Testis (tissue), 2 donors: ENCODE measurements at regions not wholly inside any gene's neighbourhood (a gene's known extent, or its start where the extent isn't known, plus 50 kb on each side); places are given as distances from the start of the nearest gene placed in this dataset.

ENCODE experiments used
- DNase-seq: peaks from one replicate; pipeline ENCODE4 v3.0.0-alpha.2; 2019
- H3K27ac ChIP-seq, 2 donors: fragments of 200-600 bp; sonication (generic); one replicate each; pipeline ENCODE4 v1.5.1; 2019
- H3K27me3 ChIP-seq: fragments of 200-600 bp; sonication (generic); one replicate; pipeline ENCODE4 v1.5.1; 2019
- H3K36me3 ChIP-seq: fragments of 200-600 bp; sonication (generic); one replicate; pipeline ENCODE4 v1.5.1; 2017; ENCODE audit warnings: low read depth; ENCODE audit errors: missing control alignments
- H3K4me1 ChIP-seq: fragments of 200-600 bp; sonication (generic); one replicate; pipeline ENCODE4 v1.5.1; 2019
- H3K4me3 ChIP-seq, 2 donors: fragments of 200-600 bp; sonication (generic); one replicate each; pipeline ENCODE4 v1.5.1; 2017 to 2019
- H3K9me3 ChIP-seq: fragments of 200-600 bp; sonication (generic); one replicate; pipeline ENCODE4 v1.5.1; 2017
- POLR2A ChIP-seq: fragments of 450-650 bp; IDR thresholded peaks from one replicate; pipeline ENCODE4 v1.6.1; 2017; ENCODE audit warnings: antibody characterized with exemption, mild to moderate bottlenecking, moderate library complexity
- WGBS, 2 donors: methylation state at CpG; one replicate each; pipeline ENCODE4 v1.1.5; 2018; 5-methylcytosine and 5-hydroxymethylcytosine counted together
- intact Hi-C: fragments of 100-400 bp; cut with DNase I; formaldehyde crosslinking; loops from one replicate; pipeline ENCODE4 v1.15.1; 2023; ENCODE audit warnings: low total_unique reads
- TF ChIP-seq, protein P1 (sequence below), 3 experiments: fragments of 450-650 bp in 2 of 3; fragments of 200-600 bp in 1 of 3; sonication (generic) in 1 of 3; IDR thresholded peaks; one replicate each; pipeline ENCODE4 v1.5.1; 2016 to 2019; ENCODE audit warnings: antibody characterized with exemption in 3 of 3, mild to moderate bottlenecking in 2 of 3, moderate library complexity in 1 of 3

DNA sequence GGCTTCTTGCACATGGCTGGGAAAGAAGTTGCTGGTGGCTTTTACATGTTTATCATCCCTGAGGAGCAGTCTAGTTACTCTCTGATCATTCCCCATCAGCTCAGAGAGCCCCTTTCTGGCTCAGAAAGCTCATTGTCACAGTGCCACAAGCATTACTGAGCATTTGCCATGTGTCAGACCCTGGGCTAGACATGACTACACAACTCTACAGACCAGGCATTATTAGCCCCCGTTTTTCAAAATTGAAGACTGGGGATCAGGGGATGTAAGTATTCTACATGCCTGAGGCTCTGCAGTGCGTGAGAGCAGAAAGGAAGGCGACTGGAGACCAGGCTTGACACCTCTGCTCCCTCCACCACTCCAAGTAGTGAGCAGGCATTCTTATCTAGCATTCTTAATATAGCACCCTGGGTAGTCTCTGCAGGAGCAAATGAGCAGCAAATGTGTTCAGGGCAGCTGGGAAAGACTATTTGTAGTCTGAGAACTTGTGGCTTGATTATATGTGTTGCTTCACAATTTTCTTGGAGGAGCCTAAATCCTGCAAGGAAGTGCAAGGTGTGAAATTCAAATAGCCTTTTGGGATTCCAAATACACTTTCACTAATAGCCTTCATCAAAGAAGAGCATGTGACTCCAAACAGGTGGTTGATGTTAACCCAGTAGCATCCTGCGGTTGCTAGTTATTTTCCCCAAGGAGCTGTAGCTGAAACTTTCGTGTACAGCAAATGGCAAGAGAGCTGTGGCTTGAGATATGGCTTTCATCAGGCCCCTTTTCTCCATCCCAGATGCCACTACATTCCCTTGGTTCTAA, 143.2 kb downstream of the DDX1 start:
- DNase-seq, result no peak
- no peak overlapping the region for H3K4me3 ChIP-seq
- H3K27me3 ChIP-seq, result no peaks in the 10 kb centered on the region
- H3K4me1 ChIP-seq, result peaks cover 21% of the 10 kb centered on the region
- H3K36me3 ChIP-seq, result no peaks in the 10 kb centered on the region
- WGBS, 2 donors, result 65 to 68% methylated on average over 4 to 5 of the region's 5 CpGs
- TF ChIP-seq, protein P1, sequence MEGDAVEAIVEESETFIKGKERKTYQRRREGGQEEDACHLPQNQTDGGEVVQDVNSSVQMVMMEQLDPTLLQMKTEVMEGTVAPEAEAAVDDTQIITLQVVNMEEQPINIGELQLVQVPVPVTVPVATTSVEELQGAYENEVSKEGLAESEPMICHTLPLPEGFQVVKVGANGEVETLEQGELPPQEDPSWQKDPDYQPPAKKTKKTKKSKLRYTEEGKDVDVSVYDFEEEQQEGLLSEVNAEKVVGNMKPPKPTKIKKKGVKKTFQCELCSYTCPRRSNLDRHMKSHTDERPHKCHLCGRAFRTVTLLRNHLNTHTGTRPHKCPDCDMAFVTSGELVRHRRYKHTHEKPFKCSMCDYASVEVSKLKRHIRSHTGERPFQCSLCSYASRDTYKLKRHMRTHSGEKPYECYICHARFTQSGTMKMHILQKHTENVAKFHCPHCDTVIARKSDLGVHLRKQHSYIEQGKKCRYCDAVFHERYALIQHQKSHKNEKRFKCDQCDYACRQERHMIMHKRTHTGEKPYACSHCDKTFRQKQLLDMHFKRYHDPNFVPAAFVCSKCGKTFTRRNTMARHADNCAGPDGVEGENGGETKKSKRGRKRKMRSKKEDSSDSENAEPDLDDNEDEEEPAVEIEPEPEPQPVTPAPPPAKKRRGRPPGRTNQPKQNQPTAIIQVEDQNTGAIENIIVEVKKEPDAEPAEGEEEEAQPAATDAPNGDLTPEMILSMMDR (IDR thresholded peaks at IDR 0.05), result no peak
- TF ChIP-seq POLR2A, result no peak
- no peaks in the 10 kb centered on the region for H3K9me3 ChIP-seq
- no peak overlapping the region for H3K27ac ChIP-seq
- intact Hi-C loops, result no loop called here

DNA sequence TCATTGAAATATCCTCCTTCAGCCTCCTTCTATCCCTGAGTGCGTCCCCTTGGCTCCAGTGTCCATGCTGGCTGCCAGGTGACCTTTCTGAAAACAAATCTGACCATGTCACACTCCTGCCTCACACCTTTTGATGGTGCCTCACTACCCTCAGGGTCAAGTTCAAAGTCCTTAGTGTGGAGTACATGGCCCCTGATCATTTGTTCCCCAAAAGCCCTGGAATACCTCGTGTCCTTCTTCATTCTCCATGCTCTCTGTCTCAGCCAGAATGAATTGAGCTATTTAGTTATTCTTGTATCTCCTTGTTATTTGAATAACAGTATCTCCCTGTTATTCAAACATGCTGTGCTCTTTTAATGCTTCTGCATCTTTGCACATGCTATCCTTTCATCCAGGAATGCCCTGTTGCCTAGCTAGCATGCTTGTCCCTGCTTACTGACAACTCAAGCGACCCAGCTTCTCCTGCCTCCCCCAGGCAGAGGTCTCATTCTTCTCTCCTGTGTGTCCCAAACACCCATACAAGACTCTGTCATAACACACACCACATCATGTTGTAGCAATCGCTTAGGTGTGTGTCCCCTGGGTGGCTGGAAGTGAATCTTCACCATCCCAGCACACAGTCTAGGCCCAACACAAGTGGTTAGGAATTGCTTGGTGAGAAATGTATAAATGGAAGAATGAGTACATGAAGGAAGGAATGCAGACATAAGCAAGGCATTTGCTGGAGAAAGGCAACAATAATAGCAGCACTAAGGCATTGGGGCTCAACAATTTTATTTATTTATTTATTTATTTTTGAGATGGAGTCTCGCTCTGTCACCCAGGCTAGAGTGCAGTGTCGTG, 144.0 kb downstream of the DDX1 start:
- Histone ChIP-seq H3K4me3 (no peak overlapping the region), H3K27me3 (no peaks in the 10 kb centered on the region), H3K4me1 (peaks cover 14% of the 10 kb centered on the region), H3K36me3 (no peaks in the 10 kb centered on the region), H3K27ac (no peak overlapping the region), H3K9me3 (no peaks in the 10 kb centered on the region)
- no peak for TF ChIP-seq POLR2A
- TF ChIP-seq, protein P1 (IDR thresholded peaks at IDR 0.05), result no peak
- 94 to 95% methylated on average over 6 of the region's 6 CpGs for WGBS, 2 donors
- DNase-seq, result no peak
- intact Hi-C loops, result no loop called here

GRCh38 chr2:15736396-15737180, 144.9 kb downstream of the DDX1 start:
- DNase-seq, result no peak
- no peak for TF ChIP-seq POLR2A
- TF ChIP-seq, protein P1 (IDR thresholded peaks at IDR 0.05), result no peak
- Histone ChIP-seq H3K27me3 (no peaks in the 10 kb centered on the region), H3K4me3 (no peak overlapping the region), H3K4me1 (peaks cover 11% of the 10 kb centered on the region), H3K27ac (no peak overlapping the region), H3K9me3 (no peaks in the 10 kb centered on the region), H3K36me3 (no peaks in the 10 kb centered on the region)
- 93 to 96% methylated on average over 3 to 4 of the region's 4 CpGs for WGBS, 2 donors
- intact Hi-C loops, result no loop called here

DNA sequence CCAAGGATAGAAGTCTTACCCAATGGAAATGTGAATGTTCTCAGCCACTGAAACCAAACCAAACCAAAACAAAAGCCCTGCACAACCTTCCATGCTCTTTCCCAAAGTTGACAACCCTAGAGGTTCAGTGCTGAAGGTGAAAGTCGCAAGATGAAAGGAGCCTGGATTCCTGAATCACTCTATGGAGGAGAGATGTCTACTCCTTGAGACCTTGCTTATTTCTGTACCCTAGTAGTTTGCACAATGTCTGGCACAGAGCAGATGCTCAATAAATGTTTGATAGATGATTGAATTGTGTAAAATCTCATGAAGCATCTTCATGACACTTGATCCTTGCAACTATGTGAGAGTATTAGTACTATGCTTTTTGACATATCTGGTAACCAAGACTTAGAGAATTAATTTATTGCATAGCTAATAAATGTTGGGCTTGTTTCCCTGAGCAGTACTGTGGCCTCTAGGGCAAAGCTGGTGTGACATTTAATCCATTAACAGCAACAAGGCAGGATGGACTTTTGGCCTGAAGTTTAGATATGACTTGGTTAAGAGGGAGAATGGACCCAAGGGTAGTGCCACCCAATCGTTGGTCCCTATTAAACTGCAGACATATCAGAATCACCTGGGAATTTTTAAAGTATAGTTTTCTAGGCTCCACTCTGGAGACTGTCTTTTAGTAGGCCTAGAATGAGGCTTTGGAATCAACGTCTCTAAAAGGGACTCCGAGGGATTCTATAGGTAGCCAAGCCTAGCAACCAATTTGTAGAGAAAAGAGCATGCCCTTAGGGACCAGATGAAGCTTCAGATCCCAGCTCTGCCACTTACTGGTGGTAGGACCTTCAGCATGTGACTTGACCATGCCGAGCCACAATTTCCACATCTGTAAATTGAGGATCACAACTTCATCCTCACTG, 145.9 kb downstream of the DDX1 start:
- peaks cover 11% of the 10 kb centered on the region for H3K4me1 ChIP-seq
- no peaks in the 10 kb centered on the region for H3K36me3 ChIP-seq
- H3K4me3 ChIP-seq, result no peak overlapping the region
- no peak for TF ChIP-seq POLR2A
- TF ChIP-seq, protein P1 (IDR thresholded peaks at IDR 0.05), result no peak
- no peak for DNase-seq
- no peak overlapping the region for H3K27ac ChIP-seq
- H3K27me3 ChIP-seq, result no peaks in the 10 kb centered on the region
- no peaks in the 10 kb centered on the region for H3K9me3 ChIP-seq
- intact Hi-C loops, result no loop called here
- 95 to 97% methylated on average over 5 of the region's 5 CpGs for WGBS, 2 donors
